Left ventricle myocardium inferior (tissue), 1 donor: ENCODE measurements at regions not wholly inside any gene's neighbourhood (a gene's known extent, or its start where the extent isn't known, plus 50 kb on each side); places are given as distances from the start of the nearest gene placed in this dataset.
A peak's percentile ranks its signal among the peaks of the same experiment; 100 is the strongest.

Experiments used
- DNase-seq: peaks from one replicate; pipeline ENCODE4 v3.0.0-alpha.2; 2020
- H3K27ac ChIP-seq: fragments of 200-600 bp; replicated peaks from 2 replicates; pipeline ENCODE4 v1.8.0; 2021
- H3K27me3 ChIP-seq: fragments of 200-600 bp; 2 replicates; pipeline ENCODE4 v1.8.0; 2021; ENCODE audit warnings: low read depth
- H3K36me3 ChIP-seq: fragments of 200-600 bp; 2 replicates; pipeline ENCODE4 v1.8.0; 2021
- H3K4me1 ChIP-seq: fragments of 200-600 bp; 2 replicates; pipeline ENCODE4 v1.8.0; 2021
- H3K4me3 ChIP-seq: fragments of 200-600 bp; 2 replicates; pipeline ENCODE4 v1.8.0; 2021; ENCODE audit warnings: mild to moderate bottlenecking, moderate library complexity
- H3K9me3 ChIP-seq: fragments of 200-600 bp; replicated peaks from 2 replicates; pipeline ENCODE4 v1.8.0; 2021
- CTCF ChIP-seq: fragments of 200-600 bp; IDR thresholded peaks from 2 replicates; pipeline ENCODE4 v1.8.0; 2021; ENCODE audit warnings: antibody characterized with exemption, mild to moderate bottlenecking, borderline replicate concordance
- intact Hi-C: fragments of 100-400 bp; cut with micrococcal nuclease; formaldehyde crosslinking; loops from one replicate; pipeline ENCODE4 v1.11.0; 2022
- donor health status: DM: no; HTN: yes; CAD: no; lungs with severe emphysema.

DNA sequence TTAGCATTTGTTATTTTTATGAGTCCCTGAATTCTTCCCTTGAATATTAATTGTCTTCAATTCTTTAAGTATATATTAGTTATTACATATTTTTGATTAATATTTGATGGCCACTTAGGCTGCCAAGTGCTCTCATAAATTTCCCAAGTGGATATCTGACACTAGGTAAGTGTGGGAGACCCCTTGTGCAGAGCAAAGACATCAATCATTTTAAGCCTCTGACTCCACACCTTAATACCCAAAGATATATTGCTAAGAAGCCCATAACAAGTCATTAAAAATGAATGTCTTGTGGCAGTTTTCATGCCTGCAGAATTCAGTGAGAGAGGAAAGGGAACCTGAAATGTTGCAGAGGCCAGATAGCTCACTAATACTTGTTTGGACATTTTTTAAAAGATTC, 58.4 kb upstream of the PROX1 start:
- no peaks in the 10 kb centered on the region for H3K36me3 ChIP-seq
- no peaks in the 10 kb centered on the region for H3K27me3 ChIP-seq
- TF ChIP-seq CTCF: no peak
- peaks cover 13% of the 10 kb centered on the region for H3K4me1 ChIP-seq
- H3K4me3 ChIP-seq: no peak overlapping the region
- intact Hi-C loops: no loop called here
- no peaks in the 10 kb centered on the region for H3K9me3 ChIP-seq
- DNase-seq: no peak
- H3K27ac ChIP-seq: no peak overlapping the region

DNA sequence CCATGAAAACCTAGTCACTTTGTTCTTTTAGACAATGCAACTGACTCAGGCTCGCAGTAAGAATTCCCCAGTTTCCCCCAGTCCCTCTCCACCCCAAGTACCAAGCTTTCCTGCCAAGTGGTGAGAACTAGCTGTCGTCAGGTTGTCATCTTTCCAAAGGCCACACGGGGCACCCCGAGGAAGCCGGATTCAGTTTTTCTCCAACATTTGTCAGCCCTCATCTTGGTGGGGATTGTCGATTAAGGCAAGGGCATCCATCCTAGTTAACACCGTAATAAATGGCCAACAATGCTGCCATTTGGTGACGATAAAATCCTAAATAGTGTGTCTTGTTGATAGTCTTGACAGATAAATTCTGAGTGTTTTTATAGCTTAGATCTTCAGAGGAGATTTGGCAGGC, 55.9 kb upstream of the PROX1 start:
- TF ChIP-seq CTCF: peak; percentile 14
- Histone ChIP-seq H3K4me1 (peaks cover 13% of the 10 kb centered on the region), H3K9me3 (no peaks in the 10 kb centered on the region), H3K27me3 (no peaks in the 10 kb centered on the region), H3K36me3 (no peaks in the 10 kb centered on the region), H3K27ac (no peak overlapping the region), H3K4me3 (no peak overlapping the region)
- intact Hi-C loops: no loop called here
- no peak for DNase-seq

GRCh38 chr1:213933336-213933735, 54.4 kb upstream of the PROX1 start:
- peaks cover 5% of the 10 kb centered on the region for H3K9me3 ChIP-seq
- H3K27me3 ChIP-seq: no peaks in the 10 kb centered on the region
- no peak overlapping the region for H3K27ac ChIP-seq
- TF ChIP-seq CTCF: no peak
- intact Hi-C loops: no loop called here
- DNase-seq: no peak
- H3K4me3 ChIP-seq: no peak overlapping the region
- H3K4me1 ChIP-seq: peaks cover 13% of the 10 kb centered on the region
- H3K36me3 ChIP-seq: no peaks in the 10 kb centered on the region

GRCh38 chr1:213934649-213935048, 53.1 kb upstream of the PROX1 start:
- Histone ChIP-seq H3K4me1 (peaks cover 13% of the 10 kb centered on the region), H3K36me3 (no peaks in the 10 kb centered on the region), H3K27ac (peak overlapping the region; percentile 60), H3K9me3 (peaks cover 5% of the 10 kb centered on the region), H3K27me3 (no peaks in the 10 kb centered on the region), H3K4me3 (no peak overlapping the region)
- DNase-seq: peak; percentile 66
- TF ChIP-seq CTCF: no peak
- intact Hi-C loops: no loop called here

GRCh38 chr1:213936571-213936970, 51.2 kb upstream of the PROX1 start:
- intact Hi-C loops: no loop called here
- Histone ChIP-seq H3K9me3 (peaks cover 5% of the 10 kb centered on the region), H3K27me3 (no peaks in the 10 kb centered on the region), H3K4me1 (peaks cover 11% of the 10 kb centered on the region), H3K4me3 (no peak overlapping the region), H3K36me3 (no peaks in the 10 kb centered on the region), H3K27ac (no peak overlapping the region)
- TF ChIP-seq CTCF: no peak
- no peak for DNase-seq
